OCI-LY7 (cell line): ENCODE measurements at regions not wholly inside any gene's neighbourhood (a gene's known extent, or its start where the extent isn't known, plus 50 kb on each side); places are given as distances from the start of the nearest gene placed in this dataset.

Experiments used
- BruUV-seq: library from RNA; stranded (reverse); fragments of 400-500 nt; replicated peaks from 2 replicates; lab custom pipeline; 2021; lab: Mats Ljungman, UMichigan
- CTCF ChIA-PET: fragments of 300-600 bp; sonication (Branson Sonifier 250); formaldehyde crosslinking; loops from one replicate; lab custom pipeline; 2022; ENCODE audit warnings: antibody characterized with exemption; ENCODE audit not compliant: unreplicated experiment; lab: Charles Lee
- POLR2A ChIA-PET: fragments of 300-600 bp; sonication (Branson Sonifier 250); formaldehyde crosslinking; loops from one replicate; lab custom pipeline; 2022; ENCODE audit warnings: antibody characterized with exemption; lab: Charles Lee
- DNase-seq: peaks from one replicate; pipeline ENCODE4 v3.0.0-alpha.2; 2015; ENCODE audit warnings: low spot score
- H2AFZ ChIP-seq: fragments of 200-600 bp; sonication (generic), shearing (Covaris generic); 2 replicates; pipeline ENCODE4 v1.6.1; 2014; ENCODE audit warnings: mild to moderate bottlenecking, antibody characterized with exemption, low read length, moderate library complexity
- H3K27ac ChIP-seq: fragments of 200-600 bp; sonication (generic); 2 replicates; pipeline ENCODE4 v1.5.1; 2014; ENCODE audit warnings: mixed run types, low read depth, mild to moderate bottlenecking, moderate library complexity, low read length, inconsistent platforms; ENCODE audit not compliant: poor library complexity, severe bottlenecking
- H3K36me3 ChIP-seq: fragments of 200-600 bp; sonication (generic); 2 replicates; pipeline ENCODE4 v1.6.1; 2014; ENCODE audit warnings: mild to moderate bottlenecking, antibody characterized with exemption, low read length, moderate library complexity, mixed read lengths; ENCODE audit not compliant: insufficient read depth
- H3K4me1 ChIP-seq: fragments of 200-600 bp; sonication (generic); 2 replicates; pipeline ENCODE4 v1.5.1; 2014; ENCODE audit warnings: mild to moderate bottlenecking, low read length; ENCODE audit not compliant: insufficient read depth, poor library complexity, severe bottlenecking
- H3K4me2 ChIP-seq: fragments of 200-600 bp; sonication (generic); 2 replicates; pipeline ENCODE4 v1.6.1; 2014; ENCODE audit warnings: mild to moderate bottlenecking, low read length
- H3K4me3 ChIP-seq: fragments of 200-600 bp; sonication (generic); 2 replicates; pipeline ENCODE4 v1.5.1; 2014; ENCODE audit warnings: mild to moderate bottlenecking, low read depth, low read length; ENCODE audit not compliant: poor library complexity, severe bottlenecking
- H3K79me2 ChIP-seq: fragments of 200-600 bp; sonication (generic); 2 replicates; pipeline ENCODE4 v1.6.1; 2016; ENCODE audit warnings: low read depth, mild to moderate bottlenecking, low read length, moderate library complexity, mixed read lengths; ENCODE audit not compliant: insufficient read depth
- H3K9me2 ChIP-seq: fragments of 200-600 bp; sonication (generic); 2 replicates; pipeline ENCODE4 v1.6.1; 2016; ENCODE audit warnings: mild to moderate bottlenecking, low read length, mixed read lengths; ENCODE audit not compliant: insufficient read depth
- H3K9me3 ChIP-seq: fragments of 200-600 bp; sonication (generic); 2 replicates; pipeline ENCODE4 v1.6.1; 2014; ENCODE audit warnings: mild to moderate bottlenecking, mixed run types, low read length, mixed read lengths
- H4K20me1 ChIP-seq: fragments of 200-600 bp; sonication (generic); 2 replicates; pipeline ENCODE4 v1.6.1; 2014; ENCODE audit warnings: mild to moderate bottlenecking, antibody characterized with exemption, low read length, moderate library complexity, mixed read lengths; ENCODE audit not compliant: insufficient read depth
- EZH2phosphoT487 ChIP-seq: fragments of 200-600 bp; sonication (generic); IDR thresholded peaks from 2 replicates; pipeline ENCODE4 v1.6.1; 2018; ENCODE audit warnings: low read depth, borderline replicate concordance, mild to moderate bottlenecking, mixed run types, antibody characterized with exemption, low read length, moderate library complexity, mixed read lengths
- intact Hi-C: fragments of 100-400 bp; cut with micrococcal nuclease; formaldehyde crosslinking; loops from one replicate; pipeline ENCODE4 v1.10.0; 2022; ENCODE audit not compliant: unreplicated experiment
- TF ChIP-seq, protein P1 (sequence below): fragments of 200-600 bp; sonication (generic); conservative IDR thresholded peaks from 2 replicates; pipeline ENCODE4 v1.5.1; 2014; ENCODE audit warnings: mild to moderate bottlenecking, antibody characterized with exemption, low read length, moderate library complexity, mixed read lengths

DNA sequence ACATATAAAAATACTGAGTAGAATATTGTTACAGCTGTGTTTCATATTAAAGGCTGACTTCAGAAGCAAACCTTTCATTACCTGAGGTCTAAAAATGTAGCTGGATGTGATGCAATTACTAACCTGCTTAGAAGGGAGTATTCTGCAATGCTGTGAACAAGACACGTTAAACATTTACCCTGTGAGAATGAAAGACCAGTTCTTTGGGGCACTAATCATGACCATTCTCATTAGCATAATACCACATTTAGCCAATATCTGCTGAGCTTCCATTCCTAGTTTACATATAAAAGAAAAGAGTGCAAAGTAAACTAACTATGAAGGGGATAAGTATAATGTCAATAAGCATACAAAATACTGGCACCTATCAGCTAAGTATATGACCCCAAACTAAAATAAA lies 784.0 kb upstream of the KLHL29 start:
- no peak overlapping the region for H3K27ac ChIP-seq
- H4K20me1 ChIP-seq: no peaks in the 10 kb centered on the region
- intact Hi-C loops: no loop called here
- H3K4me2 ChIP-seq: no peak overlapping the region
- no peaks in the 10 kb centered on the region for H3K36me3 ChIP-seq
- no peaks in the 10 kb centered on the region for H3K79me2 ChIP-seq
- no peak for TF ChIP-seq EZH2phosphoT487
- no peak overlapping the region for H3K4me3 ChIP-seq
- POLR2A ChIA-PET: no interaction called here
- H3K9me2 ChIP-seq: no peaks in the 10 kb centered on the region
- H2AFZ ChIP-seq: no peak overlapping the region
- no TSS peak for BruUV-seq
- no peak for DNase-seq
- no peaks in the 10 kb centered on the region for H3K9me3 ChIP-seq
- H3K4me1 ChIP-seq: no peaks in the 10 kb centered on the region
- CTCF ChIA-PET: no interaction called here

DNA sequence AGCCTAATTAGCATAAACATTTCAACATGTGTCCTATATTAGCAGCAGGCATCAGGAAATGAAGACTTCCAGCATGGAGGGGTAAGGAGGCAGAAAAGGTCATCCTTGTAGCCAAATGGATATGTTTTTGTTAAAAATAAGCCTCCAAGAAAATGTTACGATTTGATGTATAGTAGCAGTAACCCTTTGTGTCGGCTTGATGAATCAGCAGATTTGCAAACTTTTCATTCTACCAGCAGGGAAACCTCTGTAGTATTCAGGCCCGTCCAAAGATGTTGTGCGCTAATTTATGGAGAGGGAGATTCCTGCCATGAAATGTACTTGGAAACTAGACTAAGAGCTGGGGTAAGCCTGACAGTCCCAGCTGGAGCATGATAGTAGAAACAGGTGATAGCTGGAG lies 780.8 kb upstream of the KLHL29 start:
- Histone ChIP-seq H2AFZ (no peak overlapping the region), H3K4me2 (no peak overlapping the region), H3K4me3 (no peak overlapping the region), H3K4me1 (no peaks in the 10 kb centered on the region), H3K9me3 (no peaks in the 10 kb centered on the region), H3K9me2 (no peaks in the 10 kb centered on the region), H4K20me1 (no peaks in the 10 kb centered on the region), H3K36me3 (no peaks in the 10 kb centered on the region), H3K27ac (no peak overlapping the region), H3K79me2 (no peaks in the 10 kb centered on the region)
- intact Hi-C loops: no loop called here
- ChIA-PET CTCF (no interaction called here), POLR2A (no interaction called here)
- TF ChIP-seq, protein P1, sequence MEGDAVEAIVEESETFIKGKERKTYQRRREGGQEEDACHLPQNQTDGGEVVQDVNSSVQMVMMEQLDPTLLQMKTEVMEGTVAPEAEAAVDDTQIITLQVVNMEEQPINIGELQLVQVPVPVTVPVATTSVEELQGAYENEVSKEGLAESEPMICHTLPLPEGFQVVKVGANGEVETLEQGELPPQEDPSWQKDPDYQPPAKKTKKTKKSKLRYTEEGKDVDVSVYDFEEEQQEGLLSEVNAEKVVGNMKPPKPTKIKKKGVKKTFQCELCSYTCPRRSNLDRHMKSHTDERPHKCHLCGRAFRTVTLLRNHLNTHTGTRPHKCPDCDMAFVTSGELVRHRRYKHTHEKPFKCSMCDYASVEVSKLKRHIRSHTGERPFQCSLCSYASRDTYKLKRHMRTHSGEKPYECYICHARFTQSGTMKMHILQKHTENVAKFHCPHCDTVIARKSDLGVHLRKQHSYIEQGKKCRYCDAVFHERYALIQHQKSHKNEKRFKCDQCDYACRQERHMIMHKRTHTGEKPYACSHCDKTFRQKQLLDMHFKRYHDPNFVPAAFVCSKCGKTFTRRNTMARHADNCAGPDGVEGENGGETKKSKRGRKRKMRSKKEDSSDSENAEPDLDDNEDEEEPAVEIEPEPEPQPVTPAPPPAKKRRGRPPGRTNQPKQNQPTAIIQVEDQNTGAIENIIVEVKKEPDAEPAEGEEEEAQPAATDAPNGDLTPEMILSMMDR: no peak
- no peak for TF ChIP-seq EZH2phosphoT487
- BruUV-seq: no TSS peak
- no peak for DNase-seq

GRCh38 chr2:22616031-22616430 lies 768.9 kb upstream of the KLHL29 start:
- Histone ChIP-seq H4K20me1 (no peaks in the 10 kb centered on the region), H3K9me3 (no peaks in the 10 kb centered on the region), H3K36me3 (no peaks in the 10 kb centered on the region), H3K9me2 (no peaks in the 10 kb centered on the region), H2AFZ (no peak overlapping the region), H3K27ac (no peak overlapping the region), H3K4me2 (no peak overlapping the region), H3K79me2 (no peaks in the 10 kb centered on the region), H3K4me3 (no peak overlapping the region), H3K4me1 (no peaks in the 10 kb centered on the region)
- intact Hi-C loops: no loop called here
- POLR2A ChIA-PET: no interaction called here
- CTCF ChIA-PET: no interaction called here
- no peak for TF ChIP-seq EZH2phosphoT487
- TF ChIP-seq, protein P1: no peak
- DNase-seq: no peak
- BruUV-seq: no TSS peak
